ENCODE measurements at regions not wholly inside any gene's neighbourhood (a gene's known extent, or its start where the extent isn't known, plus 50 kb on each side); places are given as distances from the start of the nearest gene placed in this dataset.

- DNase-seq (ENCODE audit: low spot score), result no peak
- Histone ChIP-seq H3K27me3 (no peaks in the 10 kb centered on the region), H3K27ac (no peak overlapping the region), H3K4me3 (no peak overlapping the region), H3K36me3 (no peaks in the 10 kb centered on the region), H3K4me1 (no peaks in the 10 kb centered on the region), H3K9me3 (no peaks in the 10 kb centered on the region)
- TF ChIP-seq CTCF (IDR thresholded peaks at IDR 0.05), result no peak
These were observed 110.3 kb upstream of the TDRD3 start for GRCh38 chr13:60286707-60287106.

GRCh38 chr13:60288569-60288968 is 108.5 kb upstream of the TDRD3 start:
- DNase-seq (ENCODE audit: low spot score), result no peak
- Histone ChIP-seq H3K4me1 (no peaks in the 10 kb centered on the region), H3K27ac (no peak overlapping the region), H3K9me3 (no peaks in the 10 kb centered on the region), H3K36me3 (no peaks in the 10 kb centered on the region), H3K27me3 (no peaks in the 10 kb centered on the region), H3K4me3 (no peak overlapping the region)
- no peak for TF ChIP-seq CTCF (IDR thresholded peaks at IDR 0.05)

GRCh38 chr13:60303166-60303565 is 93.9 kb upstream of the TDRD3 start:
- H3K4me1 ChIP-seq, result no peaks in the 10 kb centered on the region
- no peak for TF ChIP-seq CTCF (IDR thresholded peaks at IDR 0.05)

GRCh38 chr13:60311527-60311926 is 85.5 kb upstream of the TDRD3 start:
- Histone ChIP-seq H3K36me3 (no peaks in the 10 kb centered on the region), H3K9me3 (no peaks in the 10 kb centered on the region), H3K4me1 (no peaks in the 10 kb centered on the region), H3K27me3 (no peaks in the 10 kb centered on the region), H3K4me3 (no peak overlapping the region), H3K27ac (no peak overlapping the region)
- DNase-seq (ENCODE audit: low spot score), result no peak
- no peak for TF ChIP-seq CTCF (IDR thresholded peaks at IDR 0.05)

More at GRCh38 chr13:60303166-60303565, 93.9 kb upstream of the TDRD3 start:
- Histone ChIP-seq H3K27me3 (no peaks in the 10 kb centered on the region), H3K9me3 (no peaks in the 10 kb centered on the region), H3K27ac (no peak overlapping the region), H3K4me3 (no peak overlapping the region), H3K36me3 (no peaks in the 10 kb centered on the region)
- DNase-seq (ENCODE audit: low spot score), result no peak

GRCh38 chr13:60312851-60313505 is 84.0 kb upstream of the TDRD3 start:
- no peak for TF ChIP-seq CTCF (IDR thresholded peaks at IDR 0.05)
- no peaks in the 10 kb centered on the region for H3K4me1 ChIP-seq

GRCh38 chr13:60318186-60318585 is 78.8 kb upstream of the TDRD3 start:
- no peak for TF ChIP-seq CTCF (IDR thresholded peaks at IDR 0.05)
- Histone ChIP-seq H3K9me3 (no peaks in the 10 kb centered on the region), H3K4me1 (no peaks in the 10 kb centered on the region), H3K27ac (no peak overlapping the region), H3K27me3 (no peaks in the 10 kb centered on the region), H3K4me3 (no peak overlapping the region), H3K36me3 (no peaks in the 10 kb centered on the region)
- DNase-seq (ENCODE audit: low spot score), result no peak

More at GRCh38 chr13:60312851-60313505, 84.0 kb upstream of the TDRD3 start:
- DNase-seq (ENCODE audit: low spot score), result no peak
- no peak overlapping the region for H3K4me3 ChIP-seq
- H3K27me3 ChIP-seq, result no peaks in the 10 kb centered on the region
- no peak overlapping the region for H3K27ac ChIP-seq
- H3K36me3 ChIP-seq, result no peaks in the 10 kb centered on the region
- H3K9me3 ChIP-seq, result no peaks in the 10 kb centered on the region

All from right atrium auricular region (tissue), 2 donors.